Esophagus squamous epithelium (tissue), 5 donors: ENCODE measurements at regions not wholly inside any gene's neighbourhood (a gene's known extent, or its start where the extent isn't known, plus 50 kb on each side); places are given as distances from the start of the nearest gene placed in this dataset.

Experiments
- DNase-seq: peaks from one replicate; lab custom pipeline; 2025; lab: John Stamatoyannopoulos, UW
- H3K27ac ChIP-seq, 4 donors: fragments of 200-600 bp; sonication (generic); one replicate each; pipeline ENCODE4 v1.5.1; 2016 to 2019; ENCODE audit warnings: mild to moderate bottlenecking in 1 of 4
- H3K27me3 ChIP-seq, 4 donors: fragments of 200-600 bp; sonication (generic); 1 replicate in 3 of 4; 2 replicates in 1 of 4; pipeline versions ENCODE4 v1.5.1 to v1.6.0; 2017 to 2021; ENCODE audit warnings: antibody characterized with exemption in 1 of 4
- H3K36me3 ChIP-seq, 3 donors: fragments of 200-600 bp; sonication (generic); one replicate each; pipeline ENCODE4 v1.5.1; 2016 to 2019
- H3K4me1 ChIP-seq, 3 donors: fragments of 200-600 bp; sonication (generic); one replicate each; pipeline ENCODE4 v1.5.1; 2017 to 2019
- H3K4me3 ChIP-seq, 4 donors: fragments of 200-600 bp; sonication (generic); 1 replicate in 3 of 4; 2 replicates in 1 of 4; pipeline ENCODE4 v1.5.1; 2016 to 2019; ENCODE audit warnings: mild to moderate bottlenecking in 2 of 4, moderate library complexity in 1 of 4
- H3K9me3 ChIP-seq, 3 donors: fragments of 200-600 bp; sonication (generic); one replicate each; pipeline ENCODE4 v1.5.1; 2016 to 2019
- CTCF ChIP-seq, 6 experiments: fragments of 450-650 bp in 4 of 6; fragments of 200-600 bp in 2 of 6; sonication (generic) in 2 of 6; IDR thresholded peaks; one replicate each; pipeline ENCODE4 v1.5.1; 2016 to 2019; ENCODE audit warnings: antibody characterized with exemption in 6 of 6, mild to moderate bottlenecking in 4 of 6, moderate library complexity in 4 of 6
- POLR2A ChIP-seq, 4 donors: fragments of 450-650 bp; IDR thresholded peaks; one replicate each; pipeline ENCODE4 v1.6.1; 2017; ENCODE audit warnings: antibody characterized with exemption in 4 of 4, mild to moderate bottlenecking in 4 of 4, moderate library complexity in 3 of 4
- WGBS, 2 donors: methylation state at CpG; one replicate each; pipeline ENCODE4 v1.1.5; 2018; 5-methylcytosine and 5-hydroxymethylcytosine counted together
- intact Hi-C: fragments of 100-400 bp; cut with DNase I; formaldehyde crosslinking; loops from one replicate; pipeline ENCODE4 v1.15.0; 2022
- donor health status: DM: yes; HTN: yes; CAD: no.

- no peak for DNase-seq
- Histone ChIP-seq H3K36me3 (no peaks in the 10 kb centered on the region), H3K27ac (no peak overlapping the region), H3K4me3 (peak overlapping the region in 1 of 4 donors; percentile 7), H3K4me1 (no peaks in the 10 kb centered on the region), H3K27me3 (no peaks in the 10 kb centered on the region), H3K9me3 (no peaks in the 10 kb centered on the region)
- intact Hi-C loops: no loop called here
- TF ChIP-seq POLR2A (IDR thresholded peaks at IDR 0.05): no peak
- WGBS, 2 donors: 69 to 89% methylated on average over 1 of the region's 1 CpG
These were observed 236.7 kb upstream of the GOT2 start for GRCh38 chr16:58970775-58971174.

GRCh38 chr16:58963479-58963878 is 229.4 kb upstream of the GOT2 start:
- Histone ChIP-seq H3K4me3 (no peak overlapping the region), H3K36me3 (no peaks in the 10 kb centered on the region), H3K27ac (no peak overlapping the region), H3K9me3 (no peaks in the 10 kb centered on the region), H3K27me3 (no peaks in the 10 kb centered on the region), H3K4me1 (no peaks in the 10 kb centered on the region)
- 40 to 42% methylated on average over 3 of the region's 3 CpGs for WGBS, 2 donors
- TF ChIP-seq POLR2A (IDR thresholded peaks at IDR 0.05) (no peak), CTCF (IDR thresholded peaks at IDR 0.05) (no peak)
- intact Hi-C loops: no loop called here
- no peak for DNase-seq

- TF ChIP-seq CTCF (IDR thresholded peaks at IDR 0.05): no peak
- TF ChIP-seq POLR2A (IDR thresholded peaks at IDR 0.05): no peak
- WGBS, 2 donors: 71 to 73% methylated on average over 1 of the region's 1 CpG
- H3K4me3 ChIP-seq: no peak overlapping the region
- H3K4me1 ChIP-seq: no peaks in the 10 kb centered on the region
- H3K9me3 ChIP-seq: no peaks in the 10 kb centered on the region
- no peak overlapping the region for H3K27ac ChIP-seq
- intact Hi-C loops: no loop called here
- no peaks in the 10 kb centered on the region for H3K36me3 ChIP-seq
- H3K27me3 ChIP-seq: no peaks in the 10 kb centered on the region
- DNase-seq: no peak
These were observed 228.7 kb upstream of the GOT2 start for GRCh38 chr16:58962811-58963210.

GRCh38 chr16:58960484-58960883 is 226.4 kb upstream of the GOT2 start:
- intact Hi-C loops: no loop called here
- Histone ChIP-seq H3K27ac (no peak overlapping the region), H3K36me3 (no peaks in the 10 kb centered on the region), H3K27me3 (no peaks in the 10 kb centered on the region), H3K4me3 (no peak overlapping the region), H3K4me1 (no peaks in the 10 kb centered on the region), H3K9me3 (no peaks in the 10 kb centered on the region)
- WGBS, 2 donors: 43 to 62% methylated on average over 4 of the region's 4 CpGs
- DNase-seq: no peak
- TF ChIP-seq POLR2A (IDR thresholded peaks at IDR 0.05): no peak
- TF ChIP-seq CTCF (IDR thresholded peaks at IDR 0.05): no peak

GRCh38 chr16:58960034-58960433 is 225.9 kb upstream of the GOT2 start:
- intact Hi-C loops: no loop called here
- no peak for DNase-seq
- 80 to 93% methylated on average over 1 of the region's 1 CpG for WGBS, 2 donors

More at GRCh38 chr16:58960034-58960433, 225.9 kb upstream of the GOT2 start:
- Histone ChIP-seq H3K27me3 (no peaks in the 10 kb centered on the region), H3K9me3 (no peaks in the 10 kb centered on the region), H3K27ac (no peak overlapping the region), H3K4me1 (no peaks in the 10 kb centered on the region), H3K4me3 (no peak overlapping the region), H3K36me3 (no peaks in the 10 kb centered on the region)
- TF ChIP-seq POLR2A (IDR thresholded peaks at IDR 0.05) (no peak), CTCF (IDR thresholded peaks at IDR 0.05) (no peak)
